ENCODE measurements at regions not wholly inside any gene's neighbourhood (a gene's known extent, or its start where the extent isn't known, plus 50 kb on each side); places are given as distances from the start of the nearest gene placed in this dataset.

DNA sequence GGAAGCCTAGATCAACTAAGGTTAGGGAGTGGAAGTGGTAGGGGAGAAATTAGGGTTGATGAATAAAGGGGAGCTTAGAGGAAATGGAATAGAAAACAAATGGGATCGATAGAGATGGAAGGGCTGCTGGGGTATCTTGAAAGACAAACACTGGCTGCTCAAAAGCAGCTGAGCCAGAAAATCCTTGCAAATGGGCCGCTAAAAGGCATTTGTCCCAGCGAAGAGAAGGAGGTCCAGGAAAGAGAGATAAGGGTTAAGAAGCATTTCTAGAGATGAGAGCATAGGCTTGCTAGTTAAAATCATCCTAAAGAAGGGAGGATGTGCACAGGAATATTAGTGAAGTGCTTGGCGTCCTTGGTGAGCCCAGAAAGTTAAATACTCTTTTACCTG is 258.0 kb upstream of the CBLB start:
- Histone ChIP-seq H3K9me3 (ENCODE audit: control insufficient read depth in 4 of 4, low read length in 3 of 4) (no peaks in the 10 kb centered on the region), H3K27ac (ENCODE audit: low read depth in 1 of 2, low read length in 2 of 2) (no peak overlapping the region), H3K36me3 (ENCODE audit: control insufficient read depth in 4 of 4, insufficient read depth in 3 of 4, low read depth in 1 of 4, low read length in 3 of 4) (no peaks in the 10 kb centered on the region), H3K9ac (ENCODE audit: low read depth in 1 of 2, low read length in 2 of 2) (no peak overlapping the region), H3K4me3 (ENCODE audit: low read depth in 1 of 3, low read length in 3 of 3) (no peak overlapping the region), H3K27me3 (ENCODE audit: control insufficient read depth in 4 of 4, insufficient read depth in 4 of 4, low read length in 3 of 4) (peaks cover 0 to 3% (median 0%) of the 10 kb centered on the region in 4 donors), H3K4me1 (ENCODE audit: control insufficient read depth in 4 of 4, insufficient read depth in 4 of 4, low read length in 3 of 4) (no peaks in the 10 kb centered on the region)
- 60% methylated on average over 4 of the region's 4 CpGs for WGBS
- no peak for DNase-seq (ENCODE audit: low spot score)
- TF ChIP-seq NR2F2 (IDR thresholded peaks at IDR 0.05) (no peak), GABPA (IDR thresholded peaks at IDR 0.05 in 1 of 2, conservative IDR thresholded peaks at IDR 0.05 in 1 of 2) (no peak), TAF1 (conservative IDR thresholded peaks at IDR 0.05) (no peak), SP1 (IDR thresholded peaks at IDR 0.05) (no peak), FOXA1 (IDR thresholded peaks at IDR 0.05) (no peak), RXRA (IDR thresholded peaks at IDR 0.05) (no peak), JUND (IDR thresholded peaks at IDR 0.05) (no peak), YY1 (IDR thresholded peaks at IDR 0.05) (no peak), FOXA2 (IDR thresholded peaks at IDR 0.05) (no peak), EGR1 (IDR thresholded peaks at IDR 0.05; ENCODE audit: low read depth in 2 of 2) (no peak), HNF4G (IDR thresholded peaks at IDR 0.05) (no peak), RAD21 (IDR thresholded peaks at IDR 0.05) (no peak), HNF4A (conservative IDR thresholded peaks at IDR 0.05) (no peak)
- TF ChIP-seq, protein P1, sequence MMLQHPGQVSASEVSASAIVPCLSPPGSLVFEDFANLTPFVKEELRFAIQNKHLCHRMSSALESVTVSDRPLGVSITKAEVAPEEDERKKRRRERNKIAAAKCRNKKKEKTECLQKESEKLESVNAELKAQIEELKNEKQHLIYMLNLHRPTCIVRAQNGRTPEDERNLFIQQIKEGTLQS (IDR thresholded peaks at IDR 0.05) = no peak
- TF ChIP-seq, protein P2, sequence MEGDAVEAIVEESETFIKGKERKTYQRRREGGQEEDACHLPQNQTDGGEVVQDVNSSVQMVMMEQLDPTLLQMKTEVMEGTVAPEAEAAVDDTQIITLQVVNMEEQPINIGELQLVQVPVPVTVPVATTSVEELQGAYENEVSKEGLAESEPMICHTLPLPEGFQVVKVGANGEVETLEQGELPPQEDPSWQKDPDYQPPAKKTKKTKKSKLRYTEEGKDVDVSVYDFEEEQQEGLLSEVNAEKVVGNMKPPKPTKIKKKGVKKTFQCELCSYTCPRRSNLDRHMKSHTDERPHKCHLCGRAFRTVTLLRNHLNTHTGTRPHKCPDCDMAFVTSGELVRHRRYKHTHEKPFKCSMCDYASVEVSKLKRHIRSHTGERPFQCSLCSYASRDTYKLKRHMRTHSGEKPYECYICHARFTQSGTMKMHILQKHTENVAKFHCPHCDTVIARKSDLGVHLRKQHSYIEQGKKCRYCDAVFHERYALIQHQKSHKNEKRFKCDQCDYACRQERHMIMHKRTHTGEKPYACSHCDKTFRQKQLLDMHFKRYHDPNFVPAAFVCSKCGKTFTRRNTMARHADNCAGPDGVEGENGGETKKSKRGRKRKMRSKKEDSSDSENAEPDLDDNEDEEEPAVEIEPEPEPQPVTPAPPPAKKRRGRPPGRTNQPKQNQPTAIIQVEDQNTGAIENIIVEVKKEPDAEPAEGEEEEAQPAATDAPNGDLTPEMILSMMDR (IDR thresholded peaks at IDR 0.05; ENCODE audit: low read depth, low read length, missing input control) = no peak
- TF ChIP-seq, protein P3, sequence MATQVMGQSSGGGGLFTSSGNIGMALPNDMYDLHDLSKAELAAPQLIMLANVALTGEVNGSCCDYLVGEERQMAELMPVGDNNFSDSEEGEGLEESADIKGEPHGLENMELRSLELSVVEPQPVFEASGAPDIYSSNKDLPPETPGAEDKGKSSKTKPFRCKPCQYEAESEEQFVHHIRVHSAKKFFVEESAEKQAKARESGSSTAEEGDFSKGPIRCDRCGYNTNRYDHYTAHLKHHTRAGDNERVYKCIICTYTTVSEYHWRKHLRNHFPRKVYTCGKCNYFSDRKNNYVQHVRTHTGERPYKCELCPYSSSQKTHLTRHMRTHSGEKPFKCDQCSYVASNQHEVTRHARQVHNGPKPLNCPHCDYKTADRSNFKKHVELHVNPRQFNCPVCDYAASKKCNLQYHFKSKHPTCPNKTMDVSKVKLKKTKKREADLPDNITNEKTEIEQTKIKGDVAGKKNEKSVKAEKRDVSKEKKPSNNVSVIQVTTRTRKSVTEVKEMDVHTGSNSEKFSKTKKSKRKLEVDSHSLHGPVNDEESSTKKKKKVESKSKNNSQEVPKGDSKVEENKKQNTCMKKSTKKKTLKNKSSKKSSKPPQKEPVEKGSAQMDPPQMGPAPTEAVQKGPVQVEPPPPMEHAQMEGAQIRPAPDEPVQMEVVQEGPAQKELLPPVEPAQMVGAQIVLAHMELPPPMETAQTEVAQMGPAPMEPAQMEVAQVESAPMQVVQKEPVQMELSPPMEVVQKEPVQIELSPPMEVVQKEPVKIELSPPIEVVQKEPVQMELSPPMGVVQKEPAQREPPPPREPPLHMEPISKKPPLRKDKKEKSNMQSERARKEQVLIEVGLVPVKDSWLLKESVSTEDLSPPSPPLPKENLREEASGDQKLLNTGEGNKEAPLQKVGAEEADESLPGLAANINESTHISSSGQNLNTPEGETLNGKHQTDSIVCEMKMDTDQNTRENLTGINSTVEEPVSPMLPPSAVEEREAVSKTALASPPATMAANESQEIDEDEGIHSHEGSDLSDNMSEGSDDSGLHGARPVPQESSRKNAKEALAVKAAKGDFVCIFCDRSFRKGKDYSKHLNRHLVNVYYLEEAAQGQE (IDR thresholded peaks at IDR 0.05) = no peak
- TF ChIP-seq, protein P4, sequence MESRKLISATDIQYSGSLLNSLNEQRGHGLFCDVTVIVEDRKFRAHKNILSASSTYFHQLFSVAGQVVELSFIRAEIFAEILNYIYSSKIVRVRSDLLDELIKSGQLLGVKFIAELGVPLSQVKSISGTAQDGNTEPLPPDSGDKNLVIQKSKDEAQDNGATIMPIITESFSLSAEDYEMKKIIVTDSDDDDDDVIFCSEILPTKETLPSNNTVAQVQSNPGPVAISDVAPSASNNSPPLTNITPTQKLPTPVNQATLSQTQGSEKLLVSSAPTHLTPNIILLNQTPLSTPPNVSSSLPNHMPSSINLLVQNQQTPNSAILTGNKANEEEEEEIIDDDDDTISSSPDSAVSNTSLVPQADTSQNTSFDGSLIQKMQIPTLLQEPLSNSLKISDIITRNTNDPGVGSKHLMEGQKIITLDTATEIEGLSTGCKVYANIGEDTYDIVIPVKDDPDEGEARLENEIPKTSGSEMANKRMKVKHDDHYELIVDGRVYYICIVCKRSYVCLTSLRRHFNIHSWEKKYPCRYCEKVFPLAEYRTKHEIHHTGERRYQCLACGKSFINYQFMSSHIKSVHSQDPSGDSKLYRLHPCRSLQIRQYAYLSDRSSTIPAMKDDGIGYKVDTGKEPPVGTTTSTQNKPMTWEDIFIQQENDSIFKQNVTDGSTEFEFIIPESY (IDR thresholded peaks at IDR 0.05) = no peak
- TF ChIP-seq, protein P5, sequence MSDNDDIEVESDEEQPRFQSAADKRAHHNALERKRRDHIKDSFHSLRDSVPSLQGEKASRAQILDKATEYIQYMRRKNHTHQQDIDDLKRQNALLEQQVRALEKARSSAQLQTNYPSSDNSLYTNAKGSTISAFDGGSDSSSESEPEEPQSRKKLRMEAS (IDR thresholded peaks at IDR 0.05) = no peak

Data from liver (tissue), 8 donors.